CD4-positive, alpha-beta T cell (primary cell): ENCODE measurements at regions not wholly inside any gene's neighbourhood (a gene's known extent, or its start where the extent isn't known, plus 50 kb on each side); places are given as distances from the start of the nearest gene placed in this dataset.

Experiments
- ATAC-seq: fragments of 200-7000 bp; cut with Tn5 transposase; one replicate; pipeline ENCODE4 v1.10.0; 2022; ENCODE audit warnings: mild to moderate bottlenecking; ENCODE audit not compliant: poor library complexity
- CTCF ChIA-PET: fragments of 350-600 bp; sonication (Branson Sonifier 250); formaldehyde crosslinking; loops from one replicate; lab custom pipeline; 2021; ENCODE audit warnings: antibody characterized with exemption, inconsistent platforms; lab: Charles Lee
- POLR2A ChIA-PET: fragments of 350-600 bp; sonication (Branson Sonifier 250); formaldehyde crosslinking; loops from one replicate; lab custom pipeline; 2021; ENCODE audit warnings: antibody characterized with exemption, inconsistent platforms; lab: Charles Lee
- DNase-seq, 14 experiments: peaks; one replicate each; pipeline ENCODE4 v3.0.0-alpha.2; 2013 to 2020; ENCODE audit warnings: mixed read lengths in 2 of 14
- H3K27ac ChIP-seq, 2 donors: one replicate each; pipeline versions ENCODE4 v1.5.1 to v1.7.0; 2013; ENCODE audit warnings: low read length in 2 of 2, low read depth in 1 of 2, mild to moderate bottlenecking in 1 of 2
- H3K27me3 ChIP-seq, 2 experiments: 1 replicate in 1 of 2; 2 replicates in 1 of 2; pipeline versions ENCODE4 v1.6.1 to v1.7.0; 2013; ENCODE audit warnings: low read length in 2 of 2, control low read depth in 1 of 2, mild to moderate bottlenecking in 1 of 2, moderate library complexity in 1 of 2; ENCODE audit not compliant: insufficient read depth in 2 of 2, control insufficient read depth in 1 of 2
- H3K36me3 ChIP-seq: one replicate; pipeline ENCODE4 v1.6.1; 2013; ENCODE audit warnings: low read length, control low read depth; ENCODE audit not compliant: insufficient read depth
- H3K4me1 ChIP-seq: one replicate; pipeline ENCODE4 v1.6.1; 2013; ENCODE audit warnings: low read length, control low read depth; ENCODE audit not compliant: insufficient read depth
- H3K4me3 ChIP-seq: one replicate; pipeline ENCODE4 v1.5.1; 2013; ENCODE audit warnings: mild to moderate bottlenecking, low read length, moderate library complexity
- H3K9me3 ChIP-seq, 2 experiments: 1 replicate in 1 of 2; 2 replicates in 1 of 2; pipeline versions ENCODE4 v1.6.1 to v1.7.0; 2013; ENCODE audit warnings: low read length in 2 of 2, mild to moderate bottlenecking in 2 of 2, control low read depth in 1 of 2, moderate library complexity in 1 of 2; ENCODE audit not compliant: control insufficient read depth in 1 of 2, insufficient read depth in 1 of 2
- H3K27ac Mint-ChIP-seq: one replicate; pipeline ENCODE4 v1.8.0; 2020; ENCODE audit warnings: mixed read lengths
- H3K27me3 Mint-ChIP-seq: one replicate; pipeline ENCODE4 v1.8.0; 2021; ENCODE audit warnings: mixed read lengths
- H3K36me3 Mint-ChIP-seq: one replicate; pipeline ENCODE4 v1.8.0; 2021; ENCODE audit warnings: low read depth, mixed read lengths
- H3K4me1 Mint-ChIP-seq: one replicate; pipeline ENCODE4 v1.8.0; 2021; ENCODE audit warnings: low read depth, mixed read lengths
- H3K4me3 Mint-ChIP-seq: one replicate; pipeline ENCODE4 v1.8.0; 2020; ENCODE audit warnings: mild to moderate bottlenecking, mixed read lengths
- H3K9me3 Mint-ChIP-seq: one replicate; pipeline ENCODE4 v1.8.0; 2020; ENCODE audit warnings: mixed read lengths
- intact Hi-C, 2 experiments: fragments of 100-400 bp; cut with DNase I in 1 of 2; cut with micrococcal nuclease in 1 of 2; formaldehyde crosslinking; loops; one replicate each; pipeline versions ENCODE4 v1.15.1 to v1.9.0; 2023 to 2025; cut with DNase I, micrococcal nuclease
- TF ChIP-seq, protein P1 (sequence below): fragments of 200-600 bp; IDR thresholded peaks from one replicate; pipeline ENCODE4 v1.8.0; 2022; ENCODE audit warnings: antibody characterized with exemption, mild to moderate bottlenecking

DNA sequence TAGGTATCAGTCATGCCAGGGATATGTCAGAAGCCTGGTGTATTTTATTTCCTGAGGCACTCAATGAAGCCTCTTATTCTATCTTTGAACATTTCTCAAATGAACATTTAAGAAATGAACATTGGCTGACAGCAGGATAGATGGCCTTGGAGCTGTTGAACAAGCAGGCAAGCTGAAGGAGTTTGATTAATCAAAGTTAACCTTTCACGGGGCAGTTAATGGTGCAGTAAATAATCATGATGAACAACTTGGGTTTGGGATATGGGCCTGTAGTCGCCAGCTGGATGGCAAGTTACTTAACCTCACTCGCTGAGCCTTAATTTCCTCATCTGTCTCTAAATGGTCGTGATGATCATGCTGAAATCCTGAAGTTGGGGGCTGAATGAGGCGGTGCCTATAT, 333.0 kb downstream of the SFMBT2 start:
- ChIA-PET CTCF (interaction anchor here (1.8 kb wide), 1 partner anchor 11 kb away, joined by 3 read pairs; no protein-coding TSS in a partner anchor), POLR2A (no interaction called here)
- Histone ChIP-seq H3K27me3 (no peaks in the 10 kb centered on the region), H3K9me3 (no peaks in the 10 kb centered on the region), H3K27ac (no peak overlapping the region), H3K4me1 (no peaks in the 10 kb centered on the region), H3K4me3 (no peak overlapping the region), H3K36me3 (no peaks in the 10 kb centered on the region)
- Mint-ChIP-seq H3K27ac (no peak overlapping the region), H3K4me1 (no peaks in the 10 kb centered on the region), H3K4me3 (no peak overlapping the region), H3K27me3 (peaks cover 21% of the 10 kb centered on the region), H3K36me3 (no peaks in the 10 kb centered on the region), H3K9me3 (no peaks in the 10 kb centered on the region)
- TF ChIP-seq, protein P1, sequence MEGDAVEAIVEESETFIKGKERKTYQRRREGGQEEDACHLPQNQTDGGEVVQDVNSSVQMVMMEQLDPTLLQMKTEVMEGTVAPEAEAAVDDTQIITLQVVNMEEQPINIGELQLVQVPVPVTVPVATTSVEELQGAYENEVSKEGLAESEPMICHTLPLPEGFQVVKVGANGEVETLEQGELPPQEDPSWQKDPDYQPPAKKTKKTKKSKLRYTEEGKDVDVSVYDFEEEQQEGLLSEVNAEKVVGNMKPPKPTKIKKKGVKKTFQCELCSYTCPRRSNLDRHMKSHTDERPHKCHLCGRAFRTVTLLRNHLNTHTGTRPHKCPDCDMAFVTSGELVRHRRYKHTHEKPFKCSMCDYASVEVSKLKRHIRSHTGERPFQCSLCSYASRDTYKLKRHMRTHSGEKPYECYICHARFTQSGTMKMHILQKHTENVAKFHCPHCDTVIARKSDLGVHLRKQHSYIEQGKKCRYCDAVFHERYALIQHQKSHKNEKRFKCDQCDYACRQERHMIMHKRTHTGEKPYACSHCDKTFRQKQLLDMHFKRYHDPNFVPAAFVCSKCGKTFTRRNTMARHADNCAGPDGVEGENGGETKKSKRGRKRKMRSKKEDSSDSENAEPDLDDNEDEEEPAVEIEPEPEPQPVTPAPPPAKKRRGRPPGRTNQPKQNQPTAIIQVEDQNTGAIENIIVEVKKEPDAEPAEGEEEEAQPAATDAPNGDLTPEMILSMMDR = no peak
- no peak for DNase-seq
- no peak for ATAC-seq
- intact Hi-C loops = no loop called here

DNA sequence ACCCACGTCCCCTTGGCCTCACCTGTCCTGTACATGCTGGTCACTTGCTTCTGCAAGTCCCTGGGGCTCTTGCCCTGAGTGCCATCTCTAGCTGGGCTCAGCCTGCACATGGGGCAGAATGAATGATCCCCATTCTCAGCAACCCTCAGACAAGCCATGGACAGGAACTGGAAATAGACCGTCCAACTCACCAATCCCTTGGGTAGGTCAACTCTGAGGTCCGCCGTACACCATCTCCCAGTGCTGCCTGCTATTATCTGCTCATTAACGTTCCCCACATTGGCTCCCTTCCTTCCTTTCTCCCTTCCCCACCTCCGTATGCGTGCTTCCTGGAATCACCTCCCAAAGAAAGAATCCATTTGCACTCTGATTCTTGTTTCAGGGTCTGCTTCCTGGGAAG, 335.0 kb downstream of the SFMBT2 start:
- Histone ChIP-seq H3K4me1 (no peaks in the 10 kb centered on the region), H3K9me3 (no peaks in the 10 kb centered on the region), H3K4me3 (no peak overlapping the region), H3K36me3 (no peaks in the 10 kb centered on the region), H3K27me3 (no peaks in the 10 kb centered on the region), H3K27ac (no peak overlapping the region)
- Mint-ChIP-seq H3K27ac (no peak overlapping the region), H3K4me1 (no peaks in the 10 kb centered on the region), H3K9me3 (no peaks in the 10 kb centered on the region), H3K36me3 (no peaks in the 10 kb centered on the region), H3K27me3 (peaks cover 26% of the 10 kb centered on the region), H3K4me3 (no peak overlapping the region)
- intact Hi-C loops = no loop called here
- TF ChIP-seq, protein P1 = no peak
- ChIA-PET CTCF (no interaction called here), POLR2A (no interaction called here)
- DNase-seq (no peak), ATAC-seq (no peak)

DNA sequence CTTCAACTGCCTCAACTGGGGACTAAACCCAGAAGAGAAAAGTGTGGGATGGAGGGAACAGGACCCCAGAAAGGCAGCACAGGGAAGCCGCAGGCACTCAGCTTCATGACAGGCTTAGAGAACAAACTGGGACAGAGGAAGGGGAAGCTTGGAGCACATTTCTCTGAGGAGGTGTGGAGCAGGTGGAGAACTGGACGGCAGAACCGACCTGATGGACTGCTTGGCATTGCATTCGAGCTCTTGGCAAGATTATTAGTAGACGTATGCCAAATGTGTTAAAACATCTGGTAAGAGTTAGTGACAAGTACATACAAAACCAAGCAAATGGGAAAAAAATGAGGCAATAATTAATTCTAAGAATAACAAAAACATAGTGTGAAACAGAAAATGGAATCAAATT, 335.7 kb downstream of the SFMBT2 start:
- ChIA-PET CTCF (no interaction called here), POLR2A (no interaction called here)
- no peaks in the 10 kb centered on the region for H3K36me3 Mint-ChIP-seq
- no peak overlapping the region for H3K27ac Mint-ChIP-seq
- Histone ChIP-seq H3K4me1 (no peaks in the 10 kb centered on the region), H3K36me3 (no peaks in the 10 kb centered on the region), H3K27me3 (no peaks in the 10 kb centered on the region), H3K9me3 (no peaks in the 10 kb centered on the region), H3K4me3 (no peak overlapping the region), H3K27ac (no peak overlapping the region)
- no peaks in the 10 kb centered on the region for H3K9me3 Mint-ChIP-seq
- ATAC-seq = no peak
- DNase-seq = no peak
- no peak overlapping the region for H3K4me3 Mint-ChIP-seq
- peaks cover 26% of the 10 kb centered on the region for H3K27me3 Mint-ChIP-seq
- TF ChIP-seq, protein P1 = no peak
- intact Hi-C loops = no loop called here
- no peaks in the 10 kb centered on the region for H3K4me1 Mint-ChIP-seq
